H1 (cell line): ENCODE measurements at regions not wholly inside any gene's neighbourhood (a gene's known extent, or its start where the extent isn't known, plus 50 kb on each side); places are given as distances from the start of the nearest gene placed in this dataset.

Experiments
- CTCF ChIA-PET: fragments of 300-600 bp; sonication (Branson Sonifier 250); formaldehyde crosslinking; loops from one replicate; lab custom pipeline; 2021; ENCODE audit not compliant: partially characterized antibody; lab: Charles Lee
- POLR2A ChIA-PET: fragments of 300-600 bp; sonication (Branson Sonifier 250); formaldehyde crosslinking; loops from one replicate; lab custom pipeline; 2021; ENCODE audit warnings: inconsistent platforms; ENCODE audit not compliant: partially characterized antibody; lab: Charles Lee
- DNase-seq, 2 experiments: peaks; one replicate each; pipeline versions ENCODE4 v3.0.0 to v3.0.0-alpha.2; 2010 to 2022; ENCODE audit warnings: low spot score in 2 of 2, low read depth in 1 of 2, mixed read lengths in 1 of 2
- FAIRE-seq: peaks from 2 replicates; lab custom pipeline; 2011; peaks lifted over from hg19 to GRCh38; lab: Jason Lieb, UNC
- H2AFZ ChIP-seq: 2 replicates; pipeline ENCODE4 v1.8.1; 2012; ENCODE audit warnings: low read length, inconsistent platforms
- H2AK5ac ChIP-seq: 2 replicates; pipeline ENCODE4 v1.6.1; 2013; ENCODE audit warnings: low read depth, low read length
- H2BK120ac ChIP-seq: replicated peaks from 2 replicates; pipeline ENCODE3; 2013; ENCODE audit warnings: low read depth, low read length, inconsistent platforms
- H2BK12ac ChIP-seq: 2 replicates; pipeline ENCODE4 v1.6.1; 2013; ENCODE audit warnings: low read depth, low read length
- H2BK15ac ChIP-seq: 2 replicates; pipeline ENCODE4 v1.6.1; 2013; ENCODE audit warnings: low read length
- H2BK20ac ChIP-seq: 2 replicates; pipeline ENCODE4 v1.6.1; 2013; ENCODE audit warnings: low read length
- H2BK5ac ChIP-seq: 2 replicates; pipeline ENCODE4 v1.6.1; 2013; ENCODE audit warnings: low read depth, low read length
- H3K14ac ChIP-seq: 2 replicates; pipeline ENCODE4 v1.6.1; 2013; ENCODE audit warnings: inconsistent platforms; ENCODE audit not compliant: insufficient read length
- H3K18ac ChIP-seq: 2 replicates; pipeline ENCODE4 v1.6.1; 2013; ENCODE audit warnings: low read length; ENCODE audit errors: extremely low read depth
- H3K23ac ChIP-seq: 2 replicates; pipeline ENCODE4 v1.6.1; 2013; ENCODE audit warnings: inconsistent platforms; ENCODE audit not compliant: insufficient read length
- H3K23me2 ChIP-seq: 2 replicates; pipeline ENCODE4 v1.6.1; 2013; ENCODE audit warnings: low read depth, low read length
- H3K27ac ChIP-seq: 2 replicates; pipeline ENCODE4 v1.6.1; 2011; ENCODE audit warnings: low read depth, low read length, inconsistent platforms
- H3K27me3 ChIP-seq, 4 experiments: replicated peaks in 1 of 4; 1 replicate in 1 of 4; 2 replicates in 3 of 4; pipeline versions ENCODE4 v1.6.1 to v1.8.1; 2011 to 2013; ENCODE audit warnings: low read length in 3 of 4, mild to moderate bottlenecking in 3 of 4, inconsistent platforms in 2 of 4, mixed read lengths in 2 of 4, moderate library complexity in 1 of 4; ENCODE audit not compliant: control insufficient read depth in 3 of 4, insufficient read depth in 3 of 4; ENCODE audit errors: extremely low read depth in 1 of 4
- H3K36me3 ChIP-seq, 4 experiments: 2 replicates each; pipeline versions ENCODE4 v1.6.1 to v1.8.1; 2011 to 2013; ENCODE audit warnings: mild to moderate bottlenecking in 4 of 4, low read length in 3 of 4, moderate library complexity in 2 of 4, control low read depth in 1 of 4, inconsistent platforms in 1 of 4; ENCODE audit not compliant: insufficient read depth in 4 of 4, control insufficient read depth in 2 of 4
- H3K4ac ChIP-seq: replicated peaks from 2 replicates; pipeline ENCODE3; 2013; ENCODE audit warnings: low read length, low read depth, mixed read lengths, inconsistent platforms; ENCODE audit not compliant: insufficient read length
- H3K4me1 ChIP-seq, 4 experiments: replicated peaks in 1 of 4; 1 replicate in 1 of 4; 2 replicates in 3 of 4; pipeline versions ENCODE4 v1.6.1 to v1.8.1; 2011 to 2013; ENCODE audit warnings: low read length in 3 of 4, inconsistent platforms in 2 of 4, mixed read lengths in 1 of 4; ENCODE audit not compliant: insufficient read depth in 4 of 4, control insufficient read depth in 3 of 4
- H3K4me2 ChIP-seq, 2 experiments: 2 replicates each; pipeline versions ENCODE4 v1.6.1 to v1.8.1; 2011 to 2013; ENCODE audit warnings: low read depth in 2 of 2, low read length in 2 of 2, control low read depth in 1 of 2, inconsistent platforms in 1 of 2, mild to moderate bottlenecking in 1 of 2; ENCODE audit not compliant: insufficient read depth in 1 of 2
- H3K4me3 ChIP-seq, 4 experiments: fragments of 200-600, 300-600 bp in 1 of 4; sonication (generic), shearing (Covaris generic), sonication (Bioruptor Twin) in 1 of 4; 2 replicates each; pipeline versions ENCODE4 v1.5.1 to v1.8.1; 2011 to 2016; ENCODE audit warnings: low read length in 4 of 4, low read depth in 3 of 4, control low read depth in 2 of 4, inconsistent platforms in 2 of 4, mild to moderate bottlenecking in 2 of 4, mixed read lengths in 1 of 4, moderate library complexity in 1 of 4; ENCODE audit not compliant: insufficient read depth in 2 of 4; ENCODE audit errors: extremely low read depth in 1 of 4
- H3K56ac ChIP-seq: replicated peaks from 2 replicates; pipeline ENCODE3; 2013; ENCODE audit warnings: low read depth, mild to moderate bottlenecking, mixed read lengths, low read length, inconsistent platforms; ENCODE audit not compliant: insufficient read length
- H3K79me1 ChIP-seq: 2 replicates; pipeline ENCODE4 v1.6.1; 2013; ENCODE audit warnings: low read depth, low read length, control low read depth
- H3K79me2 ChIP-seq, 2 experiments: 2 replicates each; pipeline versions ENCODE4 v1.6.1 to v1.8.1; 2012 to 2013; ENCODE audit warnings: low read length in 2 of 2, mild to moderate bottlenecking in 2 of 2, inconsistent platforms in 1 of 2; ENCODE audit not compliant: insufficient read depth in 2 of 2, control insufficient read depth in 1 of 2
- H3K9ac ChIP-seq, 4 experiments: replicated peaks in 1 of 4; 1 replicate in 1 of 4; 2 replicates in 3 of 4; pipeline versions ENCODE4 v1.6.1 to v1.8.1; 2011 to 2013; ENCODE audit warnings: low read depth in 3 of 4, low read length in 3 of 4, control low read depth in 2 of 4, mild to moderate bottlenecking in 2 of 4, moderate library complexity in 2 of 4, inconsistent platforms in 1 of 4; ENCODE audit errors: extremely low read depth in 1 of 4
- H3K9me3 ChIP-seq, 2 experiments: 2 replicates each; pipeline versions ENCODE4 v1.6.1 to v1.8.1; 2012 to 2013; ENCODE audit warnings: mild to moderate bottlenecking in 2 of 2, moderate library complexity in 2 of 2, control low read depth in 1 of 2, inconsistent platforms in 1 of 2, low read depth in 1 of 2, low read length in 1 of 2, mixed read lengths in 1 of 2; ENCODE audit not compliant: insufficient read depth in 2 of 2
- H4K20me1 ChIP-seq, 2 experiments: replicated peaks in 1 of 2; 2 replicates each; pipeline versions ENCODE3 to v1.8.1; 2011 to 2013; ENCODE audit warnings: inconsistent platforms in 2 of 2, low read length in 2 of 2, mild to moderate bottlenecking in 1 of 2; ENCODE audit not compliant: insufficient read depth in 2 of 2, control insufficient read depth in 1 of 2
- H4K5ac ChIP-seq: 2 replicates; pipeline ENCODE4 v1.6.1; 2013; ENCODE audit warnings: low read length, low read depth, mixed read lengths, inconsistent platforms; ENCODE audit not compliant: insufficient read length
- H4K8ac ChIP-seq: 2 replicates; pipeline ENCODE4 v1.8.0; 2013; ENCODE audit warnings: mild to moderate bottlenecking, moderate library complexity, low read length, inconsistent platforms; ENCODE audit not compliant: insufficient read depth; ENCODE audit errors: extremely low read depth
- H4K91ac ChIP-seq: replicated peaks from 2 replicates; pipeline ENCODE3; 2013; ENCODE audit warnings: low read length, mixed read lengths, inconsistent platforms; ENCODE audit not compliant: insufficient read length
- HDAC6 ChIP-seq: IDR thresholded peaks from one replicate; pipeline ENCODE4 v1.7.1; 2012; ENCODE audit warnings: low read depth, mild to moderate bottlenecking, inconsistent platforms, low read length, moderate library complexity
- POLR2A ChIP-seq, 2 experiments: IDR thresholded peaks; 1 replicate in 1 of 2; 2 replicates in 1 of 2; pipeline ENCODE4 v1.6.1; 2011; ENCODE audit warnings: low read depth in 2 of 2, low read length in 2 of 2, mild to moderate bottlenecking in 2 of 2; ENCODE audit errors: control extremely low read depth in 1 of 2
- RAD21 ChIP-seq, 2 experiments: IDR thresholded peaks in 1 of 2; conservative IDR thresholded peaks in 1 of 2; 2 replicates each; pipeline ENCODE4 v1.6.1; 2011; ENCODE audit warnings: low read depth in 2 of 2, low read length in 2 of 2, improper control_type of control experiment in 1 of 2, inconsistent platforms in 1 of 2, mild to moderate bottlenecking in 1 of 2, moderate library complexity in 1 of 2
- TEAD4 ChIP-seq: IDR thresholded peaks from 2 replicates; pipeline ENCODE4 v1.6.1; 2012; ENCODE audit warnings: low read depth, low read length, inconsistent platforms, mixed read lengths
- WGBS, 2 experiments: shearing (Covaris generic) in 1 of 2; methylation state at CpG; one replicate each; pipeline versions ENCODE4 v1.1.6 to v1.1.7; 2013 to 2015; ENCODE audit warnings: low lambda C conversion rate in 2 of 2, mixed read lengths in 2 of 2, inconsistent platforms in 1 of 2, low coverage in 1 of 2, missing lambda C conversion rate in 1 of 2; ENCODE audit not compliant: insufficient replicate concordance in 2 of 2, insufficient coverage in 1 of 2, insufficient read length in 1 of 2; ENCODE audit errors: extremely low coverage in 1 of 2, missing lambda C conversion rate in 1 of 2; 5-methylcytosine and 5-hydroxymethylcytosine counted together

DNA sequence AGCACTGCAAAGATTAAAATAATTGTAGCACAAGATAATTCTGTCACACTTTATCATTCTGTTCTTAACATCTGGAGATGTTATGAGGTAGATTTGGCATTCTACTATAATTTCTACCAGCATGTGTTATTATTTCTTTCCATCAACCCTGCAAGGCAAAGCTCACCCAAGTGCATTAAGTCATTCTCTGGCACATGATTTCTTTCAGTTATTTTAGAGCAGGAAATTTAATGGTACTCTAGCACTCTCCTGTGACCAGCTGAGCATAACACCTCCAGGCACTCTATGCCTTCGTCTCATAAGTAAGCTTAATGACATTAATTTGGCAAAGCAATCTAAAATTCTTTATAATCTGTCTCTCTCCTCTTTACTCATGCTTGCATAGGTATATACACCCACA is 300.2 kb upstream of the GPR149 start:
- H3K36me3 ChIP-seq = no peaks in the 10 kb centered on the region
- WGBS, 2 experiments = 100% methylated on average over 1 of the region's 1 CpG; no CpG with 5 or more reads in 1 of the 2 experiments
- no peaks in the 10 kb centered on the region for H4K20me1 ChIP-seq

More for the DNA sequence above, 300.2 kb upstream of the GPR149 start:
- Histone ChIP-seq H3K27ac (no peak overlapping the region), H3K9me3 (no peaks in the 10 kb centered on the region), H3K18ac (no peak overlapping the region), H3K23me2 (no peaks in the 10 kb centered on the region), H3K79me2 (no peaks in the 10 kb centered on the region), H3K23ac (no peak overlapping the region), H3K56ac (no peak overlapping the region), H3K27me3 (no peaks in the 10 kb centered on the region), H2AFZ (no peak overlapping the region), H2BK15ac (no peak overlapping the region), H2BK120ac (no peak overlapping the region), H3K4me3 (no peak overlapping the region), H3K4me1 (no peaks in the 10 kb centered on the region), H2BK20ac (no peak overlapping the region), H4K91ac (no peak overlapping the region), H3K4me2 (no peak overlapping the region), H2BK12ac (no peak overlapping the region), H3K9ac (no peak overlapping the region), H3K79me1 (no peaks in the 10 kb centered on the region), H2BK5ac (no peak overlapping the region), H4K8ac (no peak overlapping the region), H3K14ac (no peak overlapping the region), H4K5ac (no peak overlapping the region), H3K4ac (no peak overlapping the region), H2AK5ac (no peak overlapping the region)
- no peak for DNase-seq
- no peak for TF ChIP-seq TEAD4
- no peak for TF ChIP-seq HDAC6
- TF ChIP-seq RAD21 (IDR thresholded peaks at IDR 0.05 in 1 of 2, conservative IDR thresholded peaks at IDR 0.05 in 1 of 2; ENCODE audit: low read depth in 2 of 2, low read length in 2 of 2) = peak; percentile 12 to 26; a peak in 1 of 4 replicates
- no peak for TF ChIP-seq POLR2A (IDR thresholded peaks at IDR 0.05; ENCODE audit: control extremely low read depth in 1 of 2, low read depth in 2 of 2, low read length in 2 of 2)
- FAIRE-seq = no peak
- ChIA-PET CTCF (no interaction called here), POLR2A (no interaction called here)
